T-helper 17 cell (primary cell): ENCODE measurements at regions not wholly inside any gene's neighbourhood (a gene's known extent, or its start where the extent isn't known, plus 50 kb on each side); places are given as distances from the start of the nearest gene placed in this dataset.

Experiments
- ATAC-seq: fragments of 150-1000 bp; cut with Tn5 transposase; 2 replicates; pipeline ENCODE4 v1.10.0; 2021; ENCODE audit warnings: mild to moderate bottlenecking, moderate library complexity
- DNase-seq, 3 donors: peaks; one replicate each; pipeline versions ENCODE4 v3.0.0 to v3.0.0-alpha.2; 2020 to 2021
- H3K9me3 ChIP-seq: one replicate; pipeline ENCODE4 v1.7.0; 2013; ENCODE audit warnings: low read length, mild to moderate bottlenecking; ENCODE audit not compliant: control insufficient read depth, poor library complexity, severe bottlenecking
- H3K27ac Mint-ChIP-seq: one replicate; pipeline ENCODE4 v1.8.0; 2022; ENCODE audit warnings: mild to moderate bottlenecking, moderate library complexity, mixed read lengths
- H3K27me3 Mint-ChIP-seq: one replicate; pipeline ENCODE4 v1.8.0; 2022; ENCODE audit warnings: mixed read lengths
- H3K36me3 Mint-ChIP-seq: one replicate; pipeline ENCODE4 v1.8.0; 2022; ENCODE audit warnings: low read depth, mixed read lengths
- H3K4me1 Mint-ChIP-seq: one replicate; pipeline ENCODE4 v1.8.0; 2022; ENCODE audit warnings: mild to moderate bottlenecking, mixed read lengths
- H3K4me3 Mint-ChIP-seq: one replicate; pipeline ENCODE4 v1.8.0; 2022; ENCODE audit warnings: mild to moderate bottlenecking, moderate library complexity, mixed read lengths

GRCh38 chr1:224528900-224529299 lies 87.2 kb upstream of the CNIH3 start:
- Mint-ChIP-seq H3K27ac (no peak overlapping the region), H3K4me3 (no peak overlapping the region), H3K4me1 (peaks cover 3% of the 10 kb centered on the region), H3K36me3 (peaks cover 4% of the 10 kb centered on the region), H3K27me3 (peaks cover 20% of the 10 kb centered on the region)
- no peak for DNase-seq
- no peaks in the 10 kb centered on the region for H3K9me3 ChIP-seq
- no peak for ATAC-seq

DNA sequence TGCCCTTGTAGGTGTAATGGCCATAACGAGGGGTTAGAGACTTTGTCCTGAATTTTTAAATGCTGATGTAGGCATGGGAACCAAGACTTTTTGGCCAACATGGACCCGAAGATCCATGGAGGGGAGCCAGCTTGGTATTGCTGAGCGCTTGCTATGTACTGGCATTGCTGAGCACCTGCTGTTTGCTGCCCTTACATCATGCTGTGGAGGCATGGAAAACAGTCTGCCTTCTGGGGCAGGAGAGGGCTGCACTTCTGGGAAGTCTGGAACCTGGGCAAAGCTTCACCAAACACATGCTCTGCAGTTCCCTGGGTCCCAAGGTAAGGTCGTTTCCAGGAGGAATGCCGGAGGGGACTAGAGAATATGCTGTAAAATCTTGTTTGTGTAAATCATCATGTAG lies 86.3 kb upstream of the CNIH3 start:
- H3K27ac Mint-ChIP-seq = no peak overlapping the region
- H3K36me3 Mint-ChIP-seq = peaks cover 4% of the 10 kb centered on the region
- peaks cover 26% of the 10 kb centered on the region for H3K27me3 Mint-ChIP-seq
- ATAC-seq (no peak), DNase-seq (no peak)
- H3K4me1 Mint-ChIP-seq = peaks cover 2% of the 10 kb centered on the region
- H3K9me3 ChIP-seq = no peaks in the 10 kb centered on the region
- no peak overlapping the region for H3K4me3 Mint-ChIP-seq

- no peak overlapping the region for H3K27ac Mint-ChIP-seq
- H3K4me3 Mint-ChIP-seq = no peak overlapping the region
- H3K4me1 Mint-ChIP-seq = peaks cover 7% of the 10 kb centered on the region
- H3K36me3 Mint-ChIP-seq = peaks cover 4% of the 10 kb centered on the region
- no peak for DNase-seq
- H3K9me3 ChIP-seq = no peaks in the 10 kb centered on the region
- no peak for ATAC-seq
- peaks cover 28% of the 10 kb centered on the region for H3K27me3 Mint-ChIP-seq
Observed at GRCh38 chr1:224533517-224533916, 82.6 kb upstream of the CNIH3 start.

- H3K27me3 Mint-ChIP-seq = peaks cover 28% of the 10 kb centered on the region
- H3K4me1 Mint-ChIP-seq = peaks cover 7% of the 10 kb centered on the region
- ATAC-seq (no peak), DNase-seq (no peak)
- peaks cover 7% of the 10 kb centered on the region for H3K36me3 Mint-ChIP-seq
- no peak overlapping the region for H3K4me3 Mint-ChIP-seq
- H3K27ac Mint-ChIP-seq = no peak overlapping the region
- no peaks in the 10 kb centered on the region for H3K9me3 ChIP-seq
Observed at GRCh38 chr1:224534731-224535130, 81.4 kb upstream of the CNIH3 start.

GRCh38 chr1:224535641-224536040 lies 80.5 kb upstream of the CNIH3 start:
- Mint-ChIP-seq H3K4me3 (no peak overlapping the region), H3K27me3 (peaks cover 28% of the 10 kb centered on the region), H3K36me3 (peaks cover 7% of the 10 kb centered on the region), H3K27ac (no peak overlapping the region), H3K4me1 (peaks cover 7% of the 10 kb centered on the region)
- no peak for DNase-seq
- no peak for ATAC-seq
- no peaks in the 10 kb centered on the region for H3K9me3 ChIP-seq

DNA sequence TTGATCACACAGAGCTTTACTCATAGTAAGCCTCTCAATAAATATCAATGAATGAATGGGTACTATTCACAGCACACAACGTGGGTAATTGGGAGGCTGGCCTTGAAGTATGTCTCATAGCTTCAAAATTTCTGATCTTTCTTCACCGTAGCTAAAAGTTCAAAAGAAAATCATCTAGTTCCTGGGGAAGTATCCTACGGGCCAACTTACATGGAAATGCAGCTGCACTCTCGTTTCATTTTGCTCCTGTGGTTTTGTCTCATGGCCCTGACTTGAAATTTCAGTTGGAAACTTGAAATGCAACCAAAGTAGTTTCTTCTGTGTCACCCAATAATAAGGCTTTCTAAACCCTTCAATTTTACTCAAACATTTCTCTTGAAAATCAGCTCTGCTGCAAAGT lies 76.1 kb upstream of the CNIH3 start:
- Mint-ChIP-seq H3K4me1 (peaks cover 10% of the 10 kb centered on the region), H3K36me3 (peaks cover 3% of the 10 kb centered on the region), H3K27me3 (peaks cover 5% of the 10 kb centered on the region), H3K4me3 (no peak overlapping the region), H3K27ac (no peak overlapping the region)
- no peaks in the 10 kb centered on the region for H3K9me3 ChIP-seq
- no peak for DNase-seq
- ATAC-seq = no peak

- ATAC-seq (no peak), DNase-seq (no peak)
- H3K9me3 ChIP-seq = no peaks in the 10 kb centered on the region
- Mint-ChIP-seq H3K27ac (no peak overlapping the region), H3K36me3 (peaks cover 3% of the 10 kb centered on the region), H3K27me3 (peaks cover 5% of the 10 kb centered on the region), H3K4me3 (no peak overlapping the region), H3K4me1 (peaks cover 6% of the 10 kb centered on the region)
Observed at GRCh38 chr1:224540535-224540934, 75.6 kb upstream of the CNIH3 start.

GRCh38 chr1:224541072-224541790 lies 74.9 kb upstream of the CNIH3 start:
- Mint-ChIP-seq H3K36me3 (peaks cover 6% of the 10 kb centered on the region), H3K4me3 (no peak overlapping the region), H3K4me1 (peaks cover 7% of the 10 kb centered on the region), H3K27me3 (peaks cover 8% of the 10 kb centered on the region), H3K27ac (no peak overlapping the region)
- DNase-seq (no peak), ATAC-seq (no peak)
- no peaks in the 10 kb centered on the region for H3K9me3 ChIP-seq

DNA sequence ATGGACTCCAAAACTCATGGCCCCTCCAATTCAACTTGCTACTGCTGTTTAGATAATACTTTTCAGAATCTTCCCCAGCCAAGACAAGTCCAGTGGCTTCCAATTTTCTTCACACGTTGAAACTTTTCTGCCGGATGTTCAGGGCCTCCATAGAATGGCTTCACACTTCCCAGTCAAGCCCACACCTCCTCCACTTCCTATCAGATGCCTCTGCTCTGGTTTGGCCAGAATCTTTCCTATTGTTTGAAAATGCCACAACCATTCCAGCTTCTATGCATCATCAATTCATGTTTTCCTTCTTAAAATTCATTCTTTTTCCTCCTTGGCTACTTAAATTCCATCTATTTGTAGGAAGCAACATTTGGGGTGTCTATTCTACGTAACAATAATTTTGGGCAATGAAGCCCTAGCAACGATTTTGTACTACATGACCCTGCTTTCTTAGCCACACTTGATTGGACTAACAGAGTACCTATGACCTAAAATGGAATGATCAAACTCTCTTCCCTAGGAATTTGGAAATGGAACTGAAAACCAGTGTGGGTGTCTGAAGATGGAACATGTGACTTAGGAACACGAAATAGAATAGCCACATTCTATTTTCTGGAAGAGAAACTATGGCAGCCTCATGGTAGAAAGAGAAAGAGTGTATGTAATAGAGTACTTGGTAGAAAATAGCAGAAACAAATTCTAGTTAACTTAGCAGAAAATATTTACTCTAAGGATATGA lies 74.1 kb upstream of the CNIH3 start:
- Mint-ChIP-seq H3K27ac (no peak overlapping the region), H3K36me3 (peaks cover 6% of the 10 kb centered on the region), H3K27me3 (peaks cover 11% of the 10 kb centered on the region), H3K4me3 (no peak overlapping the region), H3K4me1 (peaks cover 7% of the 10 kb centered on the region)
- H3K9me3 ChIP-seq = no peaks in the 10 kb centered on the region
- ATAC-seq (no peak), DNase-seq (no peak)

- peaks cover 6% of the 10 kb centered on the region for H3K36me3 Mint-ChIP-seq
- DNase-seq = no peak
- peak; percentile 79 for ATAC-seq
Observed at GRCh38 chr1:224542783-224543440, 73.2 kb upstream of the CNIH3 start.

DNA sequence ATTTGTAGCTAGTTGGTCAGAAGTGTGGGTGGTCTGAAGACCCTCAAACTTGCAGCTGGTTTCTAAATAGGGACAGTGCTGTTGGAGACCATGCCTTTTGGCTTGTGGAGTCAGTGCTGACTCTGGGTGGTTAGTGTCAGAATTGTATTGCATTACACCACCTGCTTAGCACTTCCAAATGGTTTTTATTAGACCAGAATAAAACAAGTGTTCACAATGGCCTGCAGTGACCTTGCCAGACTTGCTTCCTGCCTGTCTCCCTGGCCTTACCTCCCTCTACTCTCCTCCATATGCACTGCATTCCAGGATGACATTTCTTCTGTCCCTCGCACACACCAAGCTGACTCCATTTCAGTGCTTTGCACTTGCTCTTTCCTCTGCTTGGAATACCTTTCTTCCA lies 72.7 kb upstream of the CNIH3 start:
- Mint-ChIP-seq H3K36me3 (peaks cover 6% of the 10 kb centered on the region), H3K4me3 (no peak overlapping the region), H3K27me3 (peaks cover 6% of the 10 kb centered on the region), H3K27ac (no peak overlapping the region), H3K4me1 (peaks cover 7% of the 10 kb centered on the region)
- H3K9me3 ChIP-seq = no peaks in the 10 kb centered on the region
- ATAC-seq = no peak
- DNase-seq = no peak

More at GRCh38 chr1:224542783-224543440, 73.2 kb upstream of the CNIH3 start:
- Mint-ChIP-seq H3K27me3 (peaks cover 6% of the 10 kb centered on the region), H3K4me3 (no peak overlapping the region), H3K4me1 (peaks cover 7% of the 10 kb centered on the region), H3K27ac (no peak overlapping the region)
- H3K9me3 ChIP-seq = no peaks in the 10 kb centered on the region

- Mint-ChIP-seq H3K27me3 (peaks cover 6% of the 10 kb centered on the region), H3K27ac (no peak overlapping the region), H3K36me3 (peaks cover 4% of the 10 kb centered on the region), H3K4me1 (peaks cover 7% of the 10 kb centered on the region), H3K4me3 (no peak overlapping the region)
- no peak for DNase-seq
- H3K9me3 ChIP-seq = no peaks in the 10 kb centered on the region
- ATAC-seq = no peak
Observed at GRCh38 chr1:224544346-224545110, 71.6 kb upstream of the CNIH3 start.

DNA sequence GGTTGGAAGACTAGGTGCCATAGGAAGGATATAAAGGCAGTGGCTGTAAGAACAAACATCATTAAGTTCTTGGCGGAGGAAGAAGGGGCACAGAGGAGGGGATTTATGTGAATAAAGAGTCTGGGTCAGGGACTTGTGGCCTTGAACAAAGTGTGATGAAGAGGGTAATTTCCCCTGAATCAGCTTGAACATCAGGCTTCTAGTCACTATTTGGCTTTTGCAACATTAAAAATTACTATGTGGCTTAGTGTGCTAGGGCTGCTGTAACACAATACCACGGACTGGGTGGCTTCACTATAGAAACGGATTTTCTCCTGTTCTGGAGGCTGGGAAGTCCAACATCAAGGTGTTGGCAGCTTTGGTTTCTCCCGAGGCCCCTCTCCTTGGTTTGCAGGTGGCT lies 70.5 kb upstream of the CNIH3 start:
- H3K4me3 Mint-ChIP-seq = no peak overlapping the region
- no peaks in the 10 kb centered on the region for H3K9me3 ChIP-seq
- H3K36me3 Mint-ChIP-seq = peaks cover 4% of the 10 kb centered on the region
- H3K27me3 Mint-ChIP-seq = peaks cover 6% of the 10 kb centered on the region
- peaks cover 7% of the 10 kb centered on the region for H3K4me1 Mint-ChIP-seq
- ATAC-seq (no peak), DNase-seq (no peak)
- no peak overlapping the region for H3K27ac Mint-ChIP-seq
